HepG2 (cell line): ENCODE measurements at regions not wholly inside any gene's neighbourhood (a gene's known extent, or its start where the extent isn't known, plus 50 kb on each side); places are given as distances from the start of the nearest gene placed in this dataset.

Experiments
- ATAC-seq: fragments of 200-7000 bp; cut with Tn5 transposase; 3 replicates; pipeline ENCODE4 v1.9.1; 2020; ENCODE audit warnings: mild to moderate bottlenecking, moderate library complexity
- BruUV-seq: library from RNA; stranded (reverse); fragments of 400-500 nt; replicated peaks from 2 replicates; lab custom pipeline; 2021; lab: Mats Ljungman, UMichigan
- CTCF ChIA-PET: fragments of 300-600 bp; formaldehyde crosslinking; extraction: SDS; loops from one replicate; lab custom pipeline; 2021; ENCODE audit warnings: low total read pairs, inconsistent platforms, low intra/inter-chr PET ratio; lab: Yijun Ruan, JAX
- POLR2A ChIA-PET: fragments of 350-600 bp; sonication (Branson Sonifier 250); formaldehyde crosslinking; loops from one replicate; lab custom pipeline; 2020; ENCODE audit warnings: antibody characterized with exemption, inconsistent platforms; lab: Yijun Ruan, JAX
- DNase-seq: peaks from one replicate; pipeline ENCODE4 v3.0.0-alpha.2; 2015; ENCODE audit warnings: low spot score
- FAIRE-seq: peaks from 3 replicates; lab custom pipeline; 2011; peaks lifted over from hg19 to GRCh38; lab: Jason Lieb, UNC
- H2AFZ ChIP-seq: one replicate; pipeline ENCODE4 v1.6.1; 2011; ENCODE audit warnings: low read length, inconsistent platforms
- H3K27ac ChIP-seq: fragments of 300-600 bp; 3 replicates; pipeline ENCODE4 v1.8.0; 2011; ENCODE audit warnings: mixed run types, mild to moderate bottlenecking, mixed read lengths, low read length, inconsistent platforms; ENCODE audit not compliant: insufficient read depth; ENCODE audit errors: extremely low read length
- H3K27me3 ChIP-seq, 2 experiments: fragments of 200-600 bp in 1 of 2; 2 replicates in 1 of 2; 3 replicates in 1 of 2; pipeline versions ENCODE4 v1.6.0 to v1.8.0; 2011; ENCODE audit warnings: low read length in 2 of 2, mild to moderate bottlenecking in 2 of 2, moderate library complexity in 2 of 2, inconsistent platforms in 1 of 2; ENCODE audit not compliant: insufficient read depth in 2 of 2, control insufficient read depth in 1 of 2
- H3K36me3 ChIP-seq, 2 experiments: fragments of 200-600 bp in 1 of 2; replicated peaks in 1 of 2; 2 replicates in 1 of 2; 3 replicates in 1 of 2; pipeline versions ENCODE4 v1.5.1 to v1.8.0; 2011; ENCODE audit warnings: low read length in 2 of 2, inconsistent platforms in 1 of 2; ENCODE audit not compliant: insufficient read depth in 2 of 2, control insufficient read depth in 1 of 2
- H3K4me1 ChIP-seq: 2 replicates; pipeline ENCODE4 v1.5.1; 2012; ENCODE audit warnings: low read length, inconsistent platforms; ENCODE audit not compliant: insufficient read depth
- H3K4me2 ChIP-seq: 2 replicates; pipeline ENCODE4 v1.6.0; 2011; ENCODE audit warnings: low read depth, low read length, inconsistent platforms
- H3K4me3 ChIP-seq, 3 experiments: fragments of 200-600 bp in 1 of 3; sonication (generic), shearing (Covaris generic) in 1 of 3; replicated peaks in 1 of 3; 2 replicates each; pipeline ENCODE4 v1.5.1; 2011 to 2016; ENCODE audit warnings: low read length in 3 of 3, inconsistent platforms in 2 of 3, low read depth in 2 of 3, mild to moderate bottlenecking in 2 of 3, control low read depth in 1 of 3, mixed read lengths in 1 of 3; ENCODE audit not compliant: insufficient read depth in 1 of 3
- H3K79me2 ChIP-seq: one replicate; pipeline ENCODE4 v1.6.1; 2011; ENCODE audit warnings: low read length, inconsistent platforms; ENCODE audit not compliant: insufficient read depth
- H3K9ac ChIP-seq: 2 replicates; pipeline ENCODE4 v1.6.0; 2011; ENCODE audit warnings: mild to moderate bottlenecking, low read depth, low read length, inconsistent platforms; ENCODE audit not compliant: insufficient read depth
- H3K9me3 ChIP-seq: 2 replicates; pipeline ENCODE4 v1.5.1; 2012; ENCODE audit warnings: mild to moderate bottlenecking, low read length
- H4K20me1 ChIP-seq: 2 replicates; pipeline ENCODE4 v1.6.0; 2011; ENCODE audit warnings: inconsistent platforms, mild to moderate bottlenecking, low read length, moderate library complexity; ENCODE audit not compliant: insufficient read depth
- AKAP8 ChIP-seq: sonication (generic); formaldehyde crosslinking; IDR thresholded peaks from 2 replicates; pipeline ENCODE4 v1.5.1; 2020; ENCODE audit warnings: mild to moderate bottlenecking, missing genetic modification reagents
- ARNT2 ChIP-seq: sonication (generic); formaldehyde crosslinking; IDR thresholded peaks from 2 replicates; pipeline ENCODE4 v1.8.0; 2022; ENCODE audit warnings: mild to moderate bottlenecking, low read depth, missing genetic modification reagents, moderate library complexity
- ATM ChIP-seq: fragments of 450-650 bp; IDR thresholded peaks from 2 replicates; pipeline ENCODE4 v1.7.1; 2017; ENCODE audit warnings: mild to moderate bottlenecking, borderline replicate concordance
- BCL3 ChIP-seq: sonication (generic); formaldehyde crosslinking; IDR thresholded peaks from 2 replicates; pipeline ENCODE4 v1.5.1; 2020; ENCODE audit warnings: mild to moderate bottlenecking, missing genetic modification reagents, moderate library complexity
- DRAP1 ChIP-seq: IDR thresholded peaks from 2 replicates; pipeline ENCODE4 v1.6.1; 2016; ENCODE audit warnings: missing genetic modification reagents, missing compliant biosample characterization
- ETV5 ChIP-seq: IDR thresholded peaks from 2 replicates; pipeline ENCODE4 v1.6.1; 2018; ENCODE audit warnings: missing biosample characterization, missing genetic modification reagents, inconsistent platforms, borderline replicate concordance
- LCORL ChIP-seq, 2 experiments: fragments of 450-650 bp in 1 of 2; sonication (generic) in 1 of 2; formaldehyde crosslinking in 1 of 2; IDR thresholded peaks; 2 replicates each; pipeline versions ENCODE4 v1.5.0 to v1.6.1; 2017 to 2020; ENCODE audit warnings: antibody characterized with exemption in 1 of 2, missing genetic modification reagents in 1 of 2
- TEF ChIP-seq: sonication (generic); formaldehyde crosslinking; IDR thresholded peaks from 2 replicates; pipeline ENCODE4 v1.5.0; 2020; ENCODE audit warnings: missing genetic modification reagents
- THAP11 ChIP-seq: IDR thresholded peaks from 2 replicates; pipeline ENCODE4 v1.6.1; 2016; ENCODE audit warnings: missing biosample characterization, missing genetic modification reagents
- TOE1 ChIP-seq: sonication (generic); formaldehyde crosslinking; IDR thresholded peaks from 2 replicates; pipeline ENCODE4 v1.4.0; 2020; ENCODE audit warnings: mild to moderate bottlenecking, missing genetic modification reagents
- ZNF234 ChIP-seq: sonication (generic); formaldehyde crosslinking; conservative IDR thresholded peaks from 2 replicates; pipeline ENCODE4 v1.5.1; 2020; ENCODE audit warnings: mild to moderate bottlenecking, missing genetic modification reagents
- ZNF577 ChIP-seq: sonication (generic); formaldehyde crosslinking; IDR thresholded peaks from 2 replicates; pipeline ENCODE4 v1.4.0; 2020; ENCODE audit warnings: mild to moderate bottlenecking, low read depth, missing genetic modification reagents, borderline replicate concordance
- ZNF713 ChIP-seq: sonication (generic); formaldehyde crosslinking; IDR thresholded peaks from 2 replicates; pipeline ENCODE4 v1.4.0; 2020; ENCODE audit warnings: mild to moderate bottlenecking, missing genetic modification reagents
- WGBS: methylation state at CpG from one replicate; pipeline ENCODE4 v1.1.6; 2017; ENCODE audit warnings: low lambda C conversion rate; 5-methylcytosine and 5-hydroxymethylcytosine counted together
- in situ Hi-C: cut with HindIII; loops from 2 replicates; pipeline ENCODE4 v1.10.0; 2017; ENCODE audit warnings: low pct_unique_long_range_greater_than_20kb; ENCODE audit not compliant: extremely low pct_ligation_motif_present
- intact Hi-C: fragments of 100-400 bp; cut with micrococcal nuclease; formaldehyde crosslinking; loops from one replicate; pipeline ENCODE4 v1.10.0; 2022; ENCODE audit not compliant: unreplicated experiment
- TF ChIP-seq, protein P1 (sequence below): sonication (generic); formaldehyde crosslinking; IDR thresholded peaks from 2 replicates; pipeline ENCODE4 v1.4.0; 2020; ENCODE audit warnings: missing genetic modification reagents
- TF ChIP-seq, protein P2 (sequence below): sonication (generic); formaldehyde crosslinking; IDR thresholded peaks from 2 replicates; pipeline ENCODE4 v1.5.1; 2020; ENCODE audit warnings: missing genetic modification reagents, mild to moderate bottlenecking, borderline replicate concordance

DNA sequence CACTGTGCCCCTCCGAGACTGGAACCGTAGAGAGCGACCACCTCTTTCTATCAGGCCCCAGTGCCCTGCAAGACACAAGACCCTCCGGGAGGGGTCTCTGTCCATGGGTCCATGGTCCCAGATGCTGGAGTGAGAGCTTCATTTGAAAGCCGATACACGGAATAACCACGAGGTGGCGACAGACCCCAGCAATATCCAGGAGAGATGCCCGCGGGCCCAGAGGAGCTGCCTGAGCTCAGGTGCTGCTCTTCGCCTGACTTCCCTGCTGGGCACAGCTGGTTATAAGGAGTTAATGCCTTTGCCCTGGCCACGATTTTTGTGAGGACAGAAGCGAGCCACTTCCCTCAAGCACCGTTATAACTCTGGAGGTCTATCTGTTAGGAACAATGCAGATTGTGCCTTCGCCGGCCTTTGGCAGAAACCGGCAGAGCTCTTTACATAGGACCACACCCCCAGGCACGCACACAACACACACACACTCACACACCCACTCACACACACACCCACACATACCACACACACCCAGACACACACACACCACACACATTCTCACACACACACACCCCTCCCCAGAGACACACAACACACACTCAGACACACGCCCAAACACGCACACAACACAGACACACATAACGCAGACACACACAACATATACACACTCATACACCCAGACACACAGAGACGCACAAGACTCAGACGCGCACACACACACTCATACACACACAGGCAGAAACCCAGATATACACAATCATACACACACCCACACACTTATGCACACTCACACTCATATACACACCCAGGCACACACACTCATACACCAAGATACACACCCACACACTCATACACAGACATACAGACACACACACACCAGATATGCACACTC lies 436.4 kb downstream of the SOX9 start (continued):
- 0 out of 2 replicates have a peak, but pooled peaks have one; percentile 43 for TF ChIP-seq BCL3 (CRISPR knock-in tag)
- TF ChIP-seq, protein P1, sequence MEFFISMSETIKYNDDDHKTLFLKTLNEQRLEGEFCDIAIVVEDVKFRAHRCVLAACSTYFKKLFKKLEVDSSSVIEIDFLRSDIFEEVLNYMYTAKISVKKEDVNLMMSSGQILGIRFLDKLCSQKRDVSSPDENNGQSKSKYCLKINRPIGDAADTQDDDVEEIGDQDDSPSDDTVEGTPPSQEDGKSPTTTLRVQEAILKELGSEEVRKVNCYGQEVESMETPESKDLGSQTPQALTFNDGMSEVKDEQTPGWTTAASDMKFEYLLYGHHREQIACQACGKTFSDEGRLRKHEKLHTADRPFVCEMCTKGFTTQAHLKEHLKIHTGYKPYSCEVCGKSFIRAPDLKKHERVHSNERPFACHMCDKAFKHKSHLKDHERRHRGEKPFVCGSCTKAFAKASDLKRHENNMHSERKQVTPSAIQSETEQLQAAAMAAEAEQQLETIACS (CRISPR knock-in tag), result no peak

- H3K4me2 ChIP-seq, result no peak overlapping the region
- BruUV-seq, result no TSS peak
- DNase-seq (no peak), ATAC-seq (no peak), FAIRE-seq (no peak)
- no peak overlapping the region for H2AFZ ChIP-seq
- intact Hi-C loops, result loop anchor here (5.0 kb wide), 1 partner anchor 423 kb away; no protein-coding TSS in a partner anchor
- peaks cover 37% of the 10 kb centered on the region for H3K4me1 ChIP-seq
- CTCF ChIA-PET, result interaction anchor here (1.2 to 3.5 kb wide), 3 partner anchors 66 to 167 kb away, joined by 3 to 26 read pairs (median 7); no protein-coding TSS in a partner anchor
- H3K27ac ChIP-seq, result no peak overlapping the region
- 94% methylated on average over 10 of the region's 10 CpGs for WGBS
- peaks cover 42% of the 10 kb centered on the region for H4K20me1 ChIP-seq
- no peak overlapping the region for H3K4me3 ChIP-seq
- peaks cover 93% of the 10 kb centered on the region for H3K79me2 ChIP-seq
- in situ Hi-C loops, result loop anchor here (25.0 kb wide), 1 partner anchor 378 kb away; no protein-coding TSS in a partner anchor
- no peak overlapping the region for H3K9ac ChIP-seq
- no peaks in the 10 kb centered on the region for H3K9me3 ChIP-seq
- H3K27me3 ChIP-seq, result no peaks in the 10 kb centered on the region
- H3K36me3 ChIP-seq, result 0 out of 5 replicates have a peak, but pooled peaks cover 0 to 1% of the 10 kb centered on the region in 2 experiments
- POLR2A ChIA-PET, result interaction anchor here (0.7 to 1.4 kb wide), 4 partner anchors 33 to 101 kb away, joined by 3 to 4 read pairs (median 4); no protein-coding TSS in a partner anchor
- TF ChIP-seq ARNT2 (CRISPR knock-in tag), result no peak
- no peak for TF ChIP-seq ATM
- TF ChIP-seq AKAP8, result no peak
- no peak for TF ChIP-seq ZNF577 (CRISPR knock-in tag)
- no peak for TF ChIP-seq LCORL (IDR thresholded peaks at IDR 0.05)
- TF ChIP-seq LCORL (CRISPR knock-in tag; IDR thresholded peaks at IDR 0.05), result no peak
- TF ChIP-seq ZNF713 (CRISPR knock-in tag), result no peak
- no peak for TF ChIP-seq THAP11 (CRISPR knock-in tag)
- no peak for TF ChIP-seq DRAP1 (CRISPR knock-in tag)
- TF ChIP-seq ETV5, result no peak
- TF ChIP-seq, protein P2, sequence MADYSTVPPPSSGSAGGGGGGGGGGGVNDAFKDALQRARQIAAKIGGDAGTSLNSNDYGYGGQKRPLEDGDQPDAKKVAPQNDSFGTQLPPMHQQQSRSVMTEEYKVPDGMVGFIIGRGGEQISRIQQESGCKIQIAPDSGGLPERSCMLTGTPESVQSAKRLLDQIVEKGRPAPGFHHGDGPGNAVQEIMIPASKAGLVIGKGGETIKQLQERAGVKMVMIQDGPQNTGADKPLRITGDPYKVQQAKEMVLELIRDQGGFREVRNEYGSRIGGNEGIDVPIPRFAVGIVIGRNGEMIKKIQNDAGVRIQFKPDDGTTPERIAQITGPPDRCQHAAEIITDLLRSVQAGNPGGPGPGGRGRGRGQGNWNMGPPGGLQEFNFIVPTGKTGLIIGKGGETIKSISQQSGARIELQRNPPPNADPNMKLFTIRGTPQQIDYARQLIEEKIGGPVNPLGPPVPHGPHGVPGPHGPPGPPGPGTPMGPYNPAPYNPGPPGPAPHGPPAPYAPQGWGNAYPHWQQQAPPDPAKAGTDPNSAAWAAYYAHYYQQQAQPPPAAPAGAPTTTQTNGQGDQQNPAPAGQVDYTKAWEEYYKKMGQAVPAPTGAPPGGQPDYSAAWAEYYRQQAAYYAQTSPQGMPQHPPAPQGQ (CRISPR knock-in tag), result no peak
- TF ChIP-seq ZNF234 (CRISPR knock-in tag), result no peak
- TF ChIP-seq TEF, result no peak
- no peak for TF ChIP-seq TOE1 (CRISPR knock-in tag)
Measured at GRCh38 chr17:72558971-72559476, 438.2 kb downstream of the SOX9 start.
